Mesothelial cell of epicardium (in vitro differentiated cells): ENCODE measurements at regions not wholly inside any gene's neighbourhood (a gene's known extent, or its start where the extent isn't known, plus 50 kb on each side); places are given as distances from the start of the nearest gene placed in this dataset.

Experiments
- DNase-seq, 2 experiments: peaks; one replicate each; pipeline ENCODE4 v3.0.0; 2021; ENCODE audit warnings: low spot score in 2 of 2; ENCODE audit not compliant: unreplicated experiment in 2 of 2
- H3K27ac Mint-ChIP-seq: 2 replicates; pipeline ENCODE4 v1.8.0; 2021; ENCODE audit warnings: mixed read lengths
- H3K27me3 Mint-ChIP-seq: 2 replicates; pipeline ENCODE4 v1.8.0; 2021; ENCODE audit warnings: low read depth, mixed read lengths
- H3K36me3 Mint-ChIP-seq: 2 replicates; pipeline ENCODE4 v1.8.0; 2021; ENCODE audit warnings: mixed read lengths
- H3K4me1 Mint-ChIP-seq: 2 replicates; pipeline ENCODE4 v1.8.0; 2021; ENCODE audit warnings: mixed read lengths
- H3K4me3 Mint-ChIP-seq: 2 replicates; pipeline ENCODE4 v1.8.0; 2021; ENCODE audit warnings: mild to moderate bottlenecking, moderate library complexity, mixed read lengths
- H3K9me3 Mint-ChIP-seq: 2 replicates; pipeline ENCODE4 v1.8.0; 2021; ENCODE audit warnings: mixed read lengths
- CTCF ChIP-seq: fragments of 200-600 bp; sonication (generic); IDR thresholded peaks from one replicate; pipeline ENCODE4 v1.5.0; 2021; ENCODE audit warnings: antibody characterized with exemption; ENCODE audit not compliant: unreplicated experiment

GRCh38 chr14:42095155-42095554 lies 488.5 kb downstream of the LRFN5 start:
- H3K36me3 Mint-ChIP-seq = peaks cover 1% of the 10 kb centered on the region
- H3K27ac Mint-ChIP-seq = no peak overlapping the region
- no peak overlapping the region for H3K4me3 Mint-ChIP-seq
- H3K9me3 Mint-ChIP-seq = peaks cover 14% of the 10 kb centered on the region
- no peak for TF ChIP-seq CTCF
- no peaks in the 10 kb centered on the region for H3K27me3 Mint-ChIP-seq
- no peaks in the 10 kb centered on the region for H3K4me1 Mint-ChIP-seq
- no peak for DNase-seq

GRCh38 chr14:42090122-42090521 lies 483.4 kb downstream of the LRFN5 start:
- no peak overlapping the region for H3K4me3 Mint-ChIP-seq
- H3K27ac Mint-ChIP-seq = no peak overlapping the region
- H3K27me3 Mint-ChIP-seq = no peaks in the 10 kb centered on the region
- no peaks in the 10 kb centered on the region for H3K9me3 Mint-ChIP-seq
- H3K4me1 Mint-ChIP-seq = no peaks in the 10 kb centered on the region
- no peak for DNase-seq
- no peak for TF ChIP-seq CTCF
- no peaks in the 10 kb centered on the region for H3K36me3 Mint-ChIP-seq

GRCh38 chr14:42079911-42080310 lies 473.2 kb downstream of the LRFN5 start:
- Mint-ChIP-seq H3K27ac (no peak overlapping the region), H3K4me1 (peaks cover 2% of the 10 kb centered on the region), H3K36me3 (no peaks in the 10 kb centered on the region), H3K4me3 (no peak overlapping the region), H3K9me3 (no peaks in the 10 kb centered on the region), H3K27me3 (no peaks in the 10 kb centered on the region)
- no peak for DNase-seq
- no peak for TF ChIP-seq CTCF

GRCh38 chr14:42078345-42078744 lies 471.7 kb downstream of the LRFN5 start:
- H3K9me3 Mint-ChIP-seq = no peaks in the 10 kb centered on the region
- H3K4me1 Mint-ChIP-seq = peaks cover 2% of the 10 kb centered on the region
- no peak for TF ChIP-seq CTCF

GRCh38 chr14:42070031-42070430 lies 463.4 kb downstream of the LRFN5 start:
- peaks cover 24% of the 10 kb centered on the region for H3K9me3 Mint-ChIP-seq
- H3K4me1 Mint-ChIP-seq = no peaks in the 10 kb centered on the region
- no peak for DNase-seq
- H3K36me3 Mint-ChIP-seq = peaks cover 5% of the 10 kb centered on the region
- H3K27me3 Mint-ChIP-seq = no peaks in the 10 kb centered on the region
- no peak overlapping the region for H3K4me3 Mint-ChIP-seq
- no peak for TF ChIP-seq CTCF
- no peak overlapping the region for H3K27ac Mint-ChIP-seq

More at GRCh38 chr14:42078345-42078744, 471.7 kb downstream of the LRFN5 start:
- Mint-ChIP-seq H3K27ac (no peak overlapping the region), H3K4me3 (no peak overlapping the region), H3K27me3 (no peaks in the 10 kb centered on the region), H3K36me3 (no peaks in the 10 kb centered on the region)
- no peak for DNase-seq

- no peak for TF ChIP-seq CTCF
- Mint-ChIP-seq H3K9me3 (peaks cover 11% of the 10 kb centered on the region), H3K27me3 (no peaks in the 10 kb centered on the region), H3K36me3 (peaks cover 3% of the 10 kb centered on the region), H3K27ac (peak overlapping the region; percentile 40), H3K4me3 (no peak overlapping the region), H3K4me1 (peaks cover 7% of the 10 kb centered on the region)
- DNase-seq = no peak
These were observed 450.4 kb downstream of the LRFN5 start for GRCh38 chr14:42057111-42057510.
